Sigmoid colon (tissue), 3 donors: ENCODE measurements at regions not wholly inside any gene's neighbourhood (a gene's known extent, or its start where the extent isn't known, plus 50 kb on each side); places are given as distances from the start of the nearest gene placed in this dataset.

Experiments used
- POLR2A ChIP-seq, 2 donors: fragments of 450-650 bp; IDR thresholded peaks; one replicate each; pipeline ENCODE4 v1.6.1; 2016; ENCODE audit warnings: antibody characterized with exemption in 2 of 2, mild to moderate bottlenecking in 2 of 2, moderate library complexity in 2 of 2
- TF ChIP-seq, protein P1 (sequence below), 4 experiments: fragments of 450-650 bp in 3 of 4; fragments of 200-600 bp in 1 of 4; IDR thresholded peaks; one replicate each; pipeline ENCODE4 v1.5.1; 2016 to 2019; ENCODE audit warnings: antibody characterized with exemption in 4 of 4, mild to moderate bottlenecking in 3 of 4, moderate library complexity in 2 of 4

DNA sequence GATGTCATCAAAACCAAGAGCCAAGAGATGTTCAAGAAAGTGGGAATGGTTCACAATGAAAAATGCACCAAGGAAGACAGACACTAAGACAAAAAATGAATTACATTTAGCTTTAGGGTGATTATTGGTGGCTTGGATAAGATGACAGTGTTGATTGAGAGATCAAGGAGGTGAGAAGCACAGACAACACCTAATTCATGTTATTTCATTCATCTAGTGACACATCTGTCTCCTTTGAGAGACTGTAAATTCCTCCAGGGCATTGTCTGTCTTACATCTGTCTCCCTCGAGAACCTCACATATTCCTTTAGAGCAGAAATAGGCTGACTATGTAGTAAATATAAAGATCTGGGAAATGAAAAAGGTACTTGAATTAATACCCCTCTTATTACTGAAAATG lies 94.2 kb upstream of the SMIM31 start:
- TF ChIP-seq, protein P1, sequence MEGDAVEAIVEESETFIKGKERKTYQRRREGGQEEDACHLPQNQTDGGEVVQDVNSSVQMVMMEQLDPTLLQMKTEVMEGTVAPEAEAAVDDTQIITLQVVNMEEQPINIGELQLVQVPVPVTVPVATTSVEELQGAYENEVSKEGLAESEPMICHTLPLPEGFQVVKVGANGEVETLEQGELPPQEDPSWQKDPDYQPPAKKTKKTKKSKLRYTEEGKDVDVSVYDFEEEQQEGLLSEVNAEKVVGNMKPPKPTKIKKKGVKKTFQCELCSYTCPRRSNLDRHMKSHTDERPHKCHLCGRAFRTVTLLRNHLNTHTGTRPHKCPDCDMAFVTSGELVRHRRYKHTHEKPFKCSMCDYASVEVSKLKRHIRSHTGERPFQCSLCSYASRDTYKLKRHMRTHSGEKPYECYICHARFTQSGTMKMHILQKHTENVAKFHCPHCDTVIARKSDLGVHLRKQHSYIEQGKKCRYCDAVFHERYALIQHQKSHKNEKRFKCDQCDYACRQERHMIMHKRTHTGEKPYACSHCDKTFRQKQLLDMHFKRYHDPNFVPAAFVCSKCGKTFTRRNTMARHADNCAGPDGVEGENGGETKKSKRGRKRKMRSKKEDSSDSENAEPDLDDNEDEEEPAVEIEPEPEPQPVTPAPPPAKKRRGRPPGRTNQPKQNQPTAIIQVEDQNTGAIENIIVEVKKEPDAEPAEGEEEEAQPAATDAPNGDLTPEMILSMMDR (IDR thresholded peaks at IDR 0.05) = no peak
- no peak for TF ChIP-seq POLR2A (IDR thresholded peaks at IDR 0.05)
